ENCODE measurements at regions not wholly inside any gene's neighbourhood (a gene's known extent, or its start where the extent isn't known, plus 50 kb on each side); places are given as distances from the start of the nearest gene placed in this dataset.

DNA sequence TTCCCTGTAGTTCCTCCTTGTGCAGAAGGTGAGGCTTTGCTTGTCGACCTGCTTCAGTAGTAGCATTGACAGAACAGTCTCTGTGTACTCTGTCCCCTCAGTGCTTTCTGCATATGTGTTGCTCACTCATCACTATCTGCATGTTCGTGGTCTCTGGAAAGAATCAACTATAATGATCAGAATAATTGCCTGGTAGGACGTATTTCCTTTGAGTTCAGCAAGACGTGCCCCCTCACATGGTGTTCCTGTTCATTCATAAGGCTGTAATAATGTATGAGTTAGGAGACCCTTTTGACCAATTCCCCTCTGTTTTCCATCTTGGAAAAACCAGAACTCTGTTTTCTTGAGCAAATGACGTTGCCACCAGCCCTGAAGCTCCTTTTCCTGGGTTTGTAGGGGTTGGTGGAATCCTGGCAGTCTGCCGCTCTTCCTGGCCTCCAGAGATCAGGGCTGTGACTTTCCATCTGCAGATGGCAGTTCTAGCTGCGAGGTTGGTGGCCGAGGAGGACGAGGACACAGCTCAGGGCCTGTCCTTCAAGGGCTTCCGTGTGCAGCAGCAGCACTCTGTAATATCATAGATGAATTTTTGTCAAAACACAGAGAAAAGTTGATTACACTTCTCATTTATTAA is 61.9 kb downstream of the EXOSC2 start:
- H3K9ac ChIP-seq (ENCODE audit: low read length in 5 of 5) = peak overlapping the region in 1 of 5 donors; percentile 0
- peaks cover 0 to 3% (median 0%) of the 10 kb centered on the region in 5 donors for H3K36me3 ChIP-seq (ENCODE audit: control insufficient read depth in 5 of 5, insufficient read depth in 5 of 5, low read length in 5 of 5)
- H3K27me3 ChIP-seq (ENCODE audit: control insufficient read depth in 5 of 5, insufficient read depth in 4 of 5, low read length in 5 of 5) = no peaks in the 10 kb centered on the region
- H3K9me3 ChIP-seq (ENCODE audit: control insufficient read depth in 5 of 5, low read length in 5 of 5) = no peaks in the 10 kb centered on the region
- H3K4me3 ChIP-seq (ENCODE audit: low read depth in 1 of 5, low read length in 5 of 5) = no peak overlapping the region
- H3K27ac ChIP-seq (ENCODE audit: low read depth, low read length) = no peak overlapping the region
- H3K4me1 ChIP-seq (ENCODE audit: control insufficient read depth in 5 of 5, insufficient read depth in 5 of 5, low read length in 5 of 5) = peaks cover 2 to 22% (median 19%) of the 10 kb centered on the region in 5 donors

DNA sequence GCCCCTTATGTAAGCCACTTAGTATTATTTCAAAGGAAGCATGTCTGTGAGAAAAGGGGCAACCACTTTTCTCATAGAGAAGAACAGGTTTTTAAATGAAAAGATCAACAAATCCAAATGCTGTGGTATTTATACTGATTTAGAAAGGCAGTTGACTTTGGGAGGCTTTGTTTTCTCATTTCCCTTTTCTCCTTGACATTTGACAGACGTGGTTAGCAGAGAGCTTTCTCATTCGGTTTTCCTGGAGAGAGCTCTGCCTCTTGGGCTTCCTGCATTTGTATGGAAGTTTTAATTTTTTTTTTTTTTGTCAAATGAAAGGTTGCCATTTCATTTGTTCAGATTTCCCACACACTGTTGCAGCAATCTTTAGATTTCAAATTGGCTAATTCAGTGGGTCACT is 62.5 kb downstream of the EXOSC2 start:
- H3K27me3 ChIP-seq (ENCODE audit: control insufficient read depth in 5 of 5, insufficient read depth in 4 of 5, low read length in 5 of 5) = no peaks in the 10 kb centered on the region
- H3K36me3 ChIP-seq (ENCODE audit: control insufficient read depth in 5 of 5, insufficient read depth in 5 of 5, low read length in 5 of 5) = peaks cover 0 to 3% (median 0%) of the 10 kb centered on the region in 5 donors
- no peak overlapping the region for H3K27ac ChIP-seq (ENCODE audit: low read depth, low read length)
- no peak overlapping the region for H3K4me3 ChIP-seq (ENCODE audit: low read depth in 1 of 5, low read length in 5 of 5)
- H3K9me3 ChIP-seq (ENCODE audit: control insufficient read depth in 5 of 5, low read length in 5 of 5) = no peaks in the 10 kb centered on the region
- peaks cover 2 to 22% (median 19%) of the 10 kb centered on the region in 5 donors for H3K4me1 ChIP-seq (ENCODE audit: control insufficient read depth in 5 of 5, insufficient read depth in 5 of 5, low read length in 5 of 5)
- H3K9ac ChIP-seq (ENCODE audit: low read length in 5 of 5) = peak overlapping the region in 2 of 5 donors; percentile 0 to 41

DNA sequence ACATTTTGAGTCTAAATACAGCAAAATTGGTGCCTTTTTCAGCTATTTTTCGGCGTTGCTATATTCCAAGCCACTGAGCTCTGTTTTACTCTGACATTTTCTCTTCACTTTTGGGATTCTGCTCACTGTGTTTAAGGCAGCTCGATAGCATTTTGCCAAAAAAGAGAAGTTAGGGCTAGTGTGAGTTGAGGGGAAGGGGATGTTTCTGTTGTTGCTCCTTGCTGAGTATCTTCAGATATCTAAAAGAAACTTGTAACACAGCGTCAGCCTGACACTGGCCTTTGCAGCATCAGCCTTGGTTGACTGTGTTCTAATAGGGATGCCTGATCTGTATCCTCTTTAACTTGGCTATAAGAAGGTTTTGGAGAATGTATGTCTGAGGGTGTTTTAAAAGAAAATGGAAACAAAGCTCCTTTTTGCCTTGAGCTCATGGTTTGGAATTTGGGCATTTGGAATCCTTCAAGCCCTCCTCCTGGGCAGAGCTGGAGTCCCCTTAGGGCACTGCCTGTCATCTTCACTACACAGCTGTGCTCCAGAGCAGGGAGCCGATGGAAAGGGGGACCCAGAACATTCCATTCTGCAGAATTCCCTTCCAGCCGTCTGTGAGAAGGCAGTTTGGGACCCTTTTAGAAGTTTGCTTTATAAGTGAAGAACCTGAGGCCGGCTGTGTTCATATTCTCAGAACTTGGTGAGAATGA is 63.0 kb downstream of the EXOSC2 start:
- no peak overlapping the region for H3K27ac ChIP-seq (ENCODE audit: low read depth, low read length)
- H3K36me3 ChIP-seq (ENCODE audit: control insufficient read depth in 5 of 5, insufficient read depth in 5 of 5, low read length in 5 of 5) = peaks cover 0 to 1% (median 0%) of the 10 kb centered on the region in 5 donors
- H3K9ac ChIP-seq (ENCODE audit: low read length in 5 of 5) = peak overlapping the region in 3 of 5 donors; percentile 11 to 41 (median 33)
- H3K27me3 ChIP-seq (ENCODE audit: control insufficient read depth in 5 of 5, insufficient read depth in 4 of 5, low read length in 5 of 5) = no peaks in the 10 kb centered on the region
- H3K9me3 ChIP-seq (ENCODE audit: control insufficient read depth in 5 of 5, low read length in 5 of 5) = no peaks in the 10 kb centered on the region
- H3K4me1 ChIP-seq (ENCODE audit: control insufficient read depth in 5 of 5, insufficient read depth in 5 of 5, low read length in 5 of 5) = peaks cover 2 to 22% (median 19%) of the 10 kb centered on the region in 5 donors
- H3K4me3 ChIP-seq (ENCODE audit: low read depth in 1 of 5, low read length in 5 of 5) = no peak overlapping the region

DNA sequence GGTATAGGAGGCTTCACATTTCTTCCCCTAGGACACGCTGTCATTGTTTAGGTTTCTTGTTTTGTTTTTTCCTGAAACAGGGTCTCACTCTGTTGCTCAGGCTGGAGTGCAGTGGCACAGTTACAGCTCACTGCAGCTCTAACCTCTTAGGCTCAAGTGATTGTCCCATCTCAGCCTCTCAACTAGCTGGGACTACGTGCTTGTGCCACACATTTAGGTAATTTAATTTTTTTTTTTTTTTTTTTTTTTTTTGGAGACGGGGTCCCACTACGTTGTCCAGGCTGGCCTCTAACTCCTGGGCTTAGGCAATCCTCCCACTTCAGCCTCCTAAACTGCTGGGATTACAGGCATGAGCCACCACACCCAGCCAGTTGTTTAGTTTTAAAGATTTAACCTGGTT is 66.2 kb downstream of the EXOSC2 start:
- no peak overlapping the region for H3K27ac ChIP-seq (ENCODE audit: low read depth, low read length)
- no peaks in the 10 kb centered on the region for H3K27me3 ChIP-seq (ENCODE audit: control insufficient read depth in 5 of 5, insufficient read depth in 4 of 5, low read length in 5 of 5)
- H3K9me3 ChIP-seq (ENCODE audit: control insufficient read depth in 5 of 5, low read length in 5 of 5) = no peaks in the 10 kb centered on the region
- H3K36me3 ChIP-seq (ENCODE audit: control insufficient read depth in 5 of 5, insufficient read depth in 5 of 5, low read length in 5 of 5) = no peaks in the 10 kb centered on the region
- peaks cover 2 to 22% (median 19%) of the 10 kb centered on the region in 5 donors for H3K4me1 ChIP-seq (ENCODE audit: control insufficient read depth in 5 of 5, insufficient read depth in 5 of 5, low read length in 5 of 5)
- no peak overlapping the region for H3K9ac ChIP-seq (ENCODE audit: low read length in 5 of 5)
- H3K4me3 ChIP-seq (ENCODE audit: low read depth in 1 of 5, low read length in 5 of 5) = no peak overlapping the region

DNA sequence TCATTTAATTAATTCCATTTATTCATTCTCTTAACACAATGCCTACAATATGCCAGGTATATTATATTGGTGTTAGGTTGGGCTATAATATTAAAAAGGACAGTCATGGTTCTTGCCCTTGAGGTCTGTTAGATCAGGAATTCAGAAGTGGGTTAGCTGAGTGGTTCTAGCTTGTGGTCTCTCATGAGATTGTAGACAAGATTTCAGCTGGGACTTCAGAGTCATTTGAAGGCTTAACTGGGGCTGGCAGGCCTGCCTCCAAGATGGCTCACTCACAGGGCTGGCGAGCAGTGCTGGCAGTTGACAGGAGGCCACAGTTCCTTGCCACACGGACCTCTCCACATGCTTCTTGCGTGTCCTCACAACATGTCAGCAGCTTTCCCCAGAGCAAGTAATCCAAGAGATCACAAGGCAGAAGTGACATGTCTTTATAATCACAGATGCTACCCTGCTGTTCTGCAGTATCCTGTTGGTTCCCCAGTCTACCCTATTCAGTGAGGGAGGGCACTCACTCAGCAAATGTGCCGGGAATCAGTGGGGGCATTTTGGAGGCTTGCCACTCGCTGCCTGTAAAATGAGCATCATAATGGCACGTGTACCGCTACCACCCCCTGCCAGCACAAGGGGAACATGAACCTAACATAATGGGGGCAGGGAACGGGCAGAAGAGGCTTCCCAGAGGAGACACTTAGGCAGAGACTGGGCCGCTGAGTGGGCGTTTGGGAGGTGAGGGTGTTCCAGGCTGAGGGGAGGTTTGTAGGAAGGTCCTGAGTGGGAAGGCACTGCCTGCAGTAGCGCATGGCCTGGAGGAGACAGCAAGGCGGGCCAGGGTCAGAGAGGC is 70.0 kb downstream of the EXOSC2 start:
- Histone ChIP-seq H3K27ac (ENCODE audit: low read depth, low read length) (no peak overlapping the region), H3K27me3 (ENCODE audit: control insufficient read depth in 5 of 5, insufficient read depth in 4 of 5, low read length in 5 of 5) (no peaks in the 10 kb centered on the region), H3K9me3 (ENCODE audit: control insufficient read depth in 5 of 5, low read length in 5 of 5) (no peaks in the 10 kb centered on the region), H3K36me3 (ENCODE audit: control insufficient read depth in 5 of 5, insufficient read depth in 5 of 5, low read length in 5 of 5) (no peaks in the 10 kb centered on the region), H3K4me3 (ENCODE audit: low read depth in 1 of 5, low read length in 5 of 5) (no peak overlapping the region), H3K9ac (ENCODE audit: low read length in 5 of 5) (no peak overlapping the region), H3K4me1 (ENCODE audit: control insufficient read depth in 5 of 5, insufficient read depth in 5 of 5, low read length in 5 of 5) (peaks cover 0 to 31% (median 19%) of the 10 kb centered on the region in 5 donors)

DNA sequence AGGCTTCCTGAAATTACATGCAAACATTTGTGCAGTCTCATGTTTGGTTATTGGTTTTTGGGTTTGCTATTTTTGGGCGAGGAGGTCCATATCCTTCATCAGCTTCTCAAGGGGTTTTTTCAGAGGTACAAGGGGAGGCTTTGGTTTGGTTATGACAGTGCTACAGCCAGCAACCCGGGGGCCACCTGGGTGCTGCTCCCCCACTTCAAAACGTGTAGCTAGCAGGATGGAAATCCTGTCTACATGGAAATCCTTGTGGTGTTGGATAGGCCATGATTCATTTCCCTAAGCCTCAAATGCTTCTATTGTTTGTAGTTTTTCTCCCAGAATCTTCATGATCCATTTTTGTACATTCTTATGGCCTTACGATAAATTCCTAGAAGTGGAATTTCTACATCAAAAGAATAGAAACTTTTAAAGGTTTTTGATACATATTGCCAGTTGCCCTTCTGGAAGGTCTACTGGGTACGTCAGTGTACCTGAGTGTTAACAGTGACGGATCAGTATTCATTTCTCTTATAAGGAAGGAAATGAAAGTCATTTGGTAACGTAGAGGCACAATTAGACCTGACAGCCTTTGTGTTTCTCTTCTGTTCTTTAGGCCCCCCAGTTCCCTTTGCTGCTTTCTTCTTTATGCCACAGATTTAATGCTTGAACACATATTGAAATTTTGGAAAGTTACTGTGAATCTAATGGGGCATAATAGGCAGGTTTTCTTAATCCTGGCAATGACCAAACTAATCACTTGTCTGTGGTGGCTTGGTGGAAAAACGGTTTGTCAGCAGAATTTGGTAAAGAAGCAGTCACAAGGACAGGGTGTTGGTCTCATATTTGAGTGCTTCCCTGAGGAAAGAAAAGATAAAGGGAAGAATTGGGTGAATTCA is 69.7 kb upstream of the ABL1 start:
- Histone ChIP-seq H3K36me3 (ENCODE audit: control insufficient read depth in 5 of 5, insufficient read depth in 5 of 5, low read length in 5 of 5) (no peaks in the 10 kb centered on the region), H3K4me1 (ENCODE audit: control insufficient read depth in 5 of 5, insufficient read depth in 5 of 5, low read length in 5 of 5) (peaks cover 0 to 32% (median 20%) of the 10 kb centered on the region in 5 donors), H3K27ac (ENCODE audit: low read depth, low read length) (no peak overlapping the region), H3K9me3 (ENCODE audit: control insufficient read depth in 5 of 5, low read length in 5 of 5) (no peaks in the 10 kb centered on the region), H3K9ac (ENCODE audit: low read length in 5 of 5) (no peak overlapping the region), H3K4me3 (ENCODE audit: low read depth in 1 of 5, low read length in 5 of 5) (no peak overlapping the region), H3K27me3 (ENCODE audit: control insufficient read depth in 5 of 5, insufficient read depth in 4 of 5, low read length in 5 of 5) (no peaks in the 10 kb centered on the region)

DNA sequence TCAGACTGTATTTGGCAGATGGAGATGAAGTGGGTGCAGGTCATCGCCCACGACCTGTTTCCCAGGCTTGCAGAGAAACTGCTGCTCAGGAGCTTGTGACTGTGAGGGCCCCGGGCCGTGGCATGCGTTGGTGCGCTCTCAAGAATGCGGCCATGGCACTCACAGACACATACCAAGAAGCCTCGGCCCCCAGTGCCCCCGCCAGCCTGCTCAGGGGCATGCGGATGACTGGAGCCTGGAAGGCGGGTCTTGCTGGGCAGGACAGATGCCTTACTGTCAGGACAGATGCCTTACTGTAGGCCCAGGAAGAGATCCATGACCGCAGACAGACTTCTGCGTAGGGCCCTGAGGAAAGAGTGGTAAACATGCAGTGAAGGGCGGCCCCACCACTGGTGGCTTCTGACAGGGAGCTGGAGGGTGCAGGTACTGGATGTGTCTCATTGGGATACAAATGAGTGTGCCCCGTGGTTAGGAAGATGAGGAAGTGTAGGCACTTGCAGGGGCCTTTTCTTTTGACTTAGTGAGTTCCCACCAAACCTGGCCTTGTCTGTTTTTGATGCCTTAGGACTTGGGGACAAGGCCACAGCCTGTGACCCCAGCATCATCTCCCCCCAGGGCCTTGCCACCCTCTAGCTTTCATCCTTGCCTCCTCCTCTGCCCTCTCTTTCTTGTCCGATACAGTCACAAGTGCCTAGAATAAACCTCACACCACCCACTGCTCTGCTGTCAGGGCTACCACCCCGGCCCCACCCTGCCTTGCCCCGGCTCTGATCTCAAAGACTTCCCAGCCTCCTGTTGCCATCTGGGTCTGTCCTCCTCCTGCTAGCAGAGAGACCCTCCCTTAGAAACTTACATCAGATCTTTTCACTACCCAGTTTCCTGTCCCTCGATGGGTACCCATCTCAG is 68.8 kb upstream of the ABL1 start:
- peaks cover 0 to 32% (median 20%) of the 10 kb centered on the region in 5 donors for H3K4me1 ChIP-seq (ENCODE audit: control insufficient read depth in 5 of 5, insufficient read depth in 5 of 5, low read length in 5 of 5)
- no peak overlapping the region for H3K9ac ChIP-seq (ENCODE audit: low read length in 5 of 5)

DNA sequence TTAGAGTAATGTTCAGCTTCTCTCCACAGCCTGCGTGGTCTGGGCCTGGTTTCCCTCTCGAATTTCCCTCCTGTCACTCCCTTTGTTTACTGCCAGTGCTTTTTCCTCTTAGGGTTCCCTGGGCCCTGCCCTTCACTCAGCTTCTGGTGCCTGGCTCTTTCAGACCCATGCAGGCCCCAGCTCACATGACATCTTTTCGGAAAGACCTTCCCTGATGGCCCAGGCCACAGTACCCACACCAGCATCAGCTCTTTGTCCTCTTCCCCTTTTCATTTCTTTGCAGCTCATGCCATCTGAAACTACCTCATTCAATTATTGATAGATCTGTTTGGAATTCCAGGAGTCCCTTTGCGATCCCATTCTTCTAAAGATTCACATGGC is 68.1 kb upstream of the ABL1 start:
- Histone ChIP-seq H3K27ac (ENCODE audit: low read depth, low read length) (no peak overlapping the region), H3K36me3 (ENCODE audit: control insufficient read depth in 5 of 5, insufficient read depth in 5 of 5, low read length in 5 of 5) (no peaks in the 10 kb centered on the region), H3K27me3 (ENCODE audit: control insufficient read depth in 5 of 5, insufficient read depth in 4 of 5, low read length in 5 of 5) (no peaks in the 10 kb centered on the region), H3K4me1 (ENCODE audit: control insufficient read depth in 5 of 5, insufficient read depth in 5 of 5, low read length in 5 of 5) (peaks cover 0 to 32% (median 20%) of the 10 kb centered on the region in 5 donors), H3K9ac (ENCODE audit: low read length in 5 of 5) (no peak overlapping the region), H3K9me3 (ENCODE audit: control insufficient read depth in 5 of 5, low read length in 5 of 5) (no peaks in the 10 kb centered on the region), H3K4me3 (ENCODE audit: low read depth in 1 of 5, low read length in 5 of 5) (no peak overlapping the region)

More for the DNA sequence above, 68.8 kb upstream of the ABL1 start:
- H3K36me3 ChIP-seq (ENCODE audit: control insufficient read depth in 5 of 5, insufficient read depth in 5 of 5, low read length in 5 of 5) = no peaks in the 10 kb centered on the region
- no peaks in the 10 kb centered on the region for H3K27me3 ChIP-seq (ENCODE audit: control insufficient read depth in 5 of 5, insufficient read depth in 4 of 5, low read length in 5 of 5)
- H3K27ac ChIP-seq (ENCODE audit: low read depth, low read length) = no peak overlapping the region
- no peaks in the 10 kb centered on the region for H3K9me3 ChIP-seq (ENCODE audit: control insufficient read depth in 5 of 5, low read length in 5 of 5)
- no peak overlapping the region for H3K4me3 ChIP-seq (ENCODE audit: low read depth in 1 of 5, low read length in 5 of 5)

DNA sequence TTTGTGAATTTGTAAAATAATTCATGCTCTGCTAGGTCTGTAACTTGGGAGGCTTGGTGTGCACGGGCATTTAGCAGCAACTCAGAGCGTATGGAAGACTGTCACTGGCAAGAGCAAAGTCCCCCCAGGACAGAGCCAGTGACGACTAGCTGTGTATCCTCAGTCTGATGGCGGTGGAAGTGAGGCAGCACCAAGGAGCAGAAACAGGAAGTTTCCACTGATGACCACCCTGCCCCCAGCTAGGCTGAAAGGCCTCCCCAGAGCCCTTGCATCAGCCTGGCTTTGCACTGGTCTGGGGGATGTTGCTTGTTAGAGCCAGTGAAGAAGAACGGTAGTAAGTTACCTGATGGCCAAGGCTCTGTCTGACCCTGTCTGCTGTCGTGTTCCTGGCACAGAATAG is 66.8 kb upstream of the ABL1 start:
- Histone ChIP-seq H3K27me3 (ENCODE audit: control insufficient read depth in 5 of 5, insufficient read depth in 4 of 5, low read length in 5 of 5) (no peaks in the 10 kb centered on the region), H3K27ac (ENCODE audit: low read depth, low read length) (no peak overlapping the region), H3K4me3 (ENCODE audit: low read depth in 1 of 5, low read length in 5 of 5) (no peak overlapping the region), H3K9ac (ENCODE audit: low read length in 5 of 5) (no peak overlapping the region), H3K36me3 (ENCODE audit: control insufficient read depth in 5 of 5, insufficient read depth in 5 of 5, low read length in 5 of 5) (no peaks in the 10 kb centered on the region), H3K4me1 (ENCODE audit: control insufficient read depth in 5 of 5, insufficient read depth in 5 of 5, low read length in 5 of 5) (peaks cover 0 to 32% (median 20%) of the 10 kb centered on the region in 5 donors), H3K9me3 (ENCODE audit: control insufficient read depth in 5 of 5, low read length in 5 of 5) (no peaks in the 10 kb centered on the region)
